SK-N-SH (cell line): ENCODE measurements at regions not wholly inside any gene's neighbourhood (a gene's known extent, or its start where the extent isn't known, plus 50 kb on each side); places are given as distances from the start of the nearest gene placed in this dataset.

Experiments
- CTCF ChIA-PET: fragments of 300-600, 350-600 bp; formaldehyde crosslinking; extraction: SDS; loops from one replicate; lab custom pipeline; 2021; lab: Yijun Ruan, JAX
- POLR2A ChIA-PET: fragments of 350-600 bp; sonication (Branson Sonifier 250); formaldehyde crosslinking; extraction: SDS; loops from one replicate; lab custom pipeline; 2020; ENCODE audit warnings: antibody characterized with exemption, inconsistent platforms; lab: Yijun Ruan, JAX
- DNase-seq: peaks from one replicate; pipeline ENCODE4 v3.0.0; 2012
- H2AFZ ChIP-seq: fragments of 200-600 bp; sonication (generic); 2 replicates; pipeline ENCODE4 v1.8.1; 2016; ENCODE audit warnings: antibody characterized with exemption, mild to moderate bottlenecking, low read depth
- H3F3A ChIP-seq: fragments of 200-600 bp; sonication (generic); replicated peaks from 2 replicates; pipeline ENCODE3; 2016; ENCODE audit warnings: antibody characterized with exemption, mild to moderate bottlenecking; ENCODE audit not compliant: insufficient read depth
- H3K27ac ChIP-seq, 2 experiments: fragments of 200-500 bp in 1 of 2; fragments of 200-600 bp in 1 of 2; sonication (Bioruptor generic) in 1 of 2; sonication (generic), shearing (Covaris generic) in 1 of 2; 2 replicates each; pipeline versions ENCODE4 v1.5.1 to v1.6.1; 2014 to 2016; ENCODE audit warnings: low read depth in 2 of 2, inconsistent platforms in 1 of 2, low read length in 1 of 2, mild to moderate bottlenecking in 1 of 2, mixed read lengths in 1 of 2
- H3K27me3 ChIP-seq: fragments of 200-600 bp; sonication (generic), shearing (Covaris generic); 2 replicates; pipeline ENCODE4 v1.6.1; 2016; ENCODE audit warnings: mixed run types; ENCODE audit not compliant: insufficient read depth
- H3K36me3 ChIP-seq, 2 experiments: fragments of 200-500 bp in 1 of 2; fragments of 200-600 bp in 1 of 2; sonication (Bioruptor generic) in 1 of 2; sonication (generic) in 1 of 2; replicated peaks in 1 of 2; 2 replicates each; pipeline versions ENCODE3 to v1.5.1; 2014 to 2016; ENCODE audit warnings: low read length in 1 of 2, mild to moderate bottlenecking in 1 of 2; ENCODE audit not compliant: insufficient read depth in 2 of 2, control insufficient read depth in 1 of 2
- H3K4me1 ChIP-seq, 2 experiments: fragments of 200-500 bp in 1 of 2; fragments of 200-600 bp in 1 of 2; sonication (Bioruptor generic) in 1 of 2; sonication (generic), shearing (Covaris generic) in 1 of 2; 2 replicates each; pipeline versions ENCODE4 v1.5.1 to v1.6.1; 2014 to 2016; ENCODE audit warnings: low read depth in 1 of 2, low read length in 1 of 2, mixed run types in 1 of 2; ENCODE audit not compliant: insufficient read depth in 2 of 2, control insufficient read depth in 1 of 2
- H3K4me2 ChIP-seq: fragments of 200-600 bp; sonication (generic), shearing (Covaris generic); 2 replicates; pipeline ENCODE4 v1.6.1; 2017; ENCODE audit warnings: mixed run types
- H3K4me3 ChIP-seq, 2 experiments: fragments of 200-500 bp in 1 of 2; fragments of 200-600 bp in 1 of 2; sonication (Bioruptor generic) in 1 of 2; sonication (generic), shearing (Covaris generic) in 1 of 2; 2 replicates each; pipeline versions ENCODE4 v1.5.1 to v1.8.1; 2014 to 2016; ENCODE audit warnings: low read depth in 2 of 2, inconsistent platforms in 1 of 2, low read length in 1 of 2, mild to moderate bottlenecking in 1 of 2, mixed read lengths in 1 of 2, moderate library complexity in 1 of 2
- H3K79me2 ChIP-seq: fragments of 200-600 bp; sonication (generic); 2 replicates; pipeline ENCODE4 v1.8.1; 2017; ENCODE audit warnings: mild to moderate bottlenecking; ENCODE audit not compliant: insufficient read depth
- H3K9ac ChIP-seq: fragments of 200-600 bp; sonication (generic); 2 replicates; pipeline ENCODE4 v1.6.1; 2017; ENCODE audit warnings: mixed run types
- H3K9me2 ChIP-seq: fragments of 200-600 bp; sonication (generic); 2 replicates; pipeline ENCODE4 v1.6.1; 2017; ENCODE audit warnings: mixed run types
- H3K9me3 ChIP-seq: fragments of 200-600 bp; sonication (generic); 2 replicates; pipeline ENCODE4 v1.6.1; 2017; ENCODE audit warnings: mixed run types, mild to moderate bottlenecking, moderate library complexity
- H4K20me1 ChIP-seq: fragments of 200-600 bp; sonication (generic); 2 replicates; pipeline ENCODE4 v1.6.1; 2017; ENCODE audit warnings: mild to moderate bottlenecking, mixed run types; ENCODE audit not compliant: insufficient read depth
- CHD2 ChIP-seq: fragments of 150-350 bp; IDR thresholded peaks from 2 replicates; pipeline ENCODE4 v1.6.1; 2018; ENCODE audit warnings: low read length; ENCODE audit not compliant: partially characterized antibody
- CTCF ChIP-seq: fragments of 200-600 bp; sonication (generic); IDR thresholded peaks from 2 replicates; pipeline ENCODE4 v1.6.1; 2017; ENCODE audit warnings: antibody characterized with exemption, mild to moderate bottlenecking, moderate library complexity
- ELF1 ChIP-seq: IDR thresholded peaks from 2 replicates; pipeline ENCODE4 v1.4.0; 2012
- EP300 ChIP-seq, 2 experiments: IDR thresholded peaks; 2 replicates each; pipeline versions ENCODE4 v1.4.0 to v1.6.1; 2012; ENCODE audit warnings: borderline replicate concordance in 1 of 2, low read depth in 1 of 2, low read length in 1 of 2
- EZH2phosphoT487 ChIP-seq: fragments of 200-600 bp; sonication (generic); IDR thresholded peaks from 2 replicates; pipeline ENCODE4 v1.6.1; 2017; ENCODE audit warnings: low read depth, mixed run types, mild to moderate bottlenecking, antibody characterized with exemption, moderate library complexity, borderline replicate concordance
- FOSL2 ChIP-seq: IDR thresholded peaks from 2 replicates; pipeline ENCODE4 v1.4.0; 2012; ENCODE audit warnings: low read depth, mild to moderate bottlenecking, moderate library complexity, borderline replicate concordance
- FOXM1 ChIP-seq: IDR thresholded peaks from 2 replicates; pipeline ENCODE4 v1.4.0; 2012; ENCODE audit warnings: low read depth, mild to moderate bottlenecking
- GABPA ChIP-seq: IDR thresholded peaks from 2 replicates; pipeline ENCODE4 v1.4.0; 2012; ENCODE audit warnings: low read depth, mild to moderate bottlenecking
- GATA2 ChIP-seq: sonication (generic); formaldehyde crosslinking; IDR thresholded peaks from 2 replicates; pipeline ENCODE4 v1.5.0; 2020; ENCODE audit warnings: mild to moderate bottlenecking, missing genetic modification reagents
- MXI1 ChIP-seq: IDR thresholded peaks from 2 replicates; pipeline ENCODE4 v1.6.1; 2012; ENCODE audit warnings: mild to moderate bottlenecking, low read depth, low read length, improper control_type of control experiment
- POLR2AphosphoS5 ChIP-seq: IDR thresholded peaks from 2 replicates; pipeline ENCODE4 v1.6.1; 2012; ENCODE audit warnings: low read depth, low read length
- RAD21 ChIP-seq: IDR thresholded peaks from 2 replicates; pipeline ENCODE4 v1.6.1; 2012; ENCODE audit warnings: mild to moderate bottlenecking, low read length
- SIN3A ChIP-seq: IDR thresholded peaks from 2 replicates; pipeline ENCODE4 v1.6.1; 2012; ENCODE audit warnings: low read depth, mild to moderate bottlenecking, low read length, moderate library complexity, borderline replicate concordance
- SMC3 ChIP-seq: IDR thresholded peaks from 2 replicates; pipeline ENCODE4 v1.6.1; 2012; ENCODE audit warnings: low read depth, low read length, improper control_type of control experiment
- TAF1 ChIP-seq: IDR thresholded peaks from 2 replicates; pipeline ENCODE4 v1.6.1; 2012; ENCODE audit warnings: low read depth, mild to moderate bottlenecking, low read length, moderate library complexity, borderline replicate concordance
- TEAD4 ChIP-seq: IDR thresholded peaks from 2 replicates; pipeline ENCODE4 v1.4.0; 2012; ENCODE audit warnings: mild to moderate bottlenecking, borderline replicate concordance; ENCODE audit not compliant: insufficient read depth
- USF2 ChIP-seq: fragments of 150-350 bp; IDR thresholded peaks from 2 replicates; pipeline ENCODE4 v1.6.1; 2017; ENCODE audit warnings: antibody characterized with exemption, low read length, low read depth, borderline replicate concordance
- YY1 ChIP-seq: IDR thresholded peaks from 2 replicates; pipeline ENCODE4 v1.4.0; 2012; ENCODE audit warnings: low read depth, mild to moderate bottlenecking
- WGBS: methylation state at CpG from one replicate; pipeline ENCODE4 v1.1.6; 2017; ENCODE audit warnings: low lambda C conversion rate; 5-methylcytosine and 5-hydroxymethylcytosine counted together
- TF ChIP-seq, protein P1 (sequence below): IDR thresholded peaks from 2 replicates; pipeline ENCODE4 v1.4.0; 2012; ENCODE audit warnings: low read depth

DNA sequence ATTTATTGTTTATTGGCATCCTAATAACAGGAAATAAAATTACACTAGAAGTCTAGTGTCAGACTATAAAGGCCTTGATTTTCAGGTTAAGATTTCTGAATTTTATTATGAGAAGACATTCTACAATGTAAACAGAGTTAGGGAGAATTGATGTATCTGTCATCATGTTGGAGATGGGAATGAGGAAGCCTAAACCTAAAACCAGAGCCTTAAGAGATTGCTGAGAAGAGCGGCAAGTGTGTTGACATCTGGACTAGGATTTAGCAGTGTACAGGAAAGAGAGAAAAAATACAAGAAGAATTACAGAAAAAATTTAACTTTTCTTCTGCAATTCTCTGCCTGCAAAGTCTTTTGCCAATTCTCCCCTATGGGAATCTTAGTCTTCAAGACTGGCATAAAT lies 525.5 kb downstream of the NR2F1-AS1 start:
- Histone ChIP-seq H3K9me3 (no peaks in the 10 kb centered on the region), H3K36me3 (no peaks in the 10 kb centered on the region), H4K20me1 (no peaks in the 10 kb centered on the region), H3K27me3 (no peaks in the 10 kb centered on the region), H3K79me2 (no peaks in the 10 kb centered on the region), H3K9ac (no peak overlapping the region), H2AFZ (no peak overlapping the region), H3K9me2 (no peaks in the 10 kb centered on the region), H3F3A (no peaks in the 10 kb centered on the region), H3K4me2 (no peak overlapping the region), H3K4me3 (no peak overlapping the region), H3K4me1 (0 out of 4 replicates have a peak, but pooled peaks cover 0 to 11% of the 10 kb centered on the region in 2 experiments), H3K27ac (no peak overlapping the region)
- WGBS = 100% methylated on average over 1 of the region's 1 CpG
- TF ChIP-seq, protein P1, sequence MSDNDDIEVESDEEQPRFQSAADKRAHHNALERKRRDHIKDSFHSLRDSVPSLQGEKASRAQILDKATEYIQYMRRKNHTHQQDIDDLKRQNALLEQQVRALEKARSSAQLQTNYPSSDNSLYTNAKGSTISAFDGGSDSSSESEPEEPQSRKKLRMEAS = no peak
- POLR2A ChIA-PET = no interaction called here
- CTCF ChIA-PET = no interaction called here
- DNase-seq = no peak

GRCh38 chr5:93054424-93055163 lies 526.4 kb downstream of the NR2F1-AS1 start:
- no peak overlapping the region for H3K27ac ChIP-seq
- POLR2A ChIA-PET = interaction anchor here (0.5 kb wide), 1 partner anchor 367 kb away, joined by 3 read pairs; no protein-coding TSS in a partner anchor
- DNase-seq = no peak

More at GRCh38 chr5:93054424-93055163, 526.4 kb downstream of the NR2F1-AS1 start:
- no peaks in the 10 kb centered on the region for H3K9me2 ChIP-seq
- no peaks in the 10 kb centered on the region for H3K79me2 ChIP-seq
- no peaks in the 10 kb centered on the region for H3K36me3 ChIP-seq
- no peaks in the 10 kb centered on the region for H3K9me3 ChIP-seq
- 0 out of 4 replicates have a peak, but pooled peaks cover 0 to 11% of the 10 kb centered on the region in 2 experiments for H3K4me1 ChIP-seq
- no peak overlapping the region for H3K9ac ChIP-seq
- TF ChIP-seq USF2 = no peak
- no peak for TF ChIP-seq GATA2 (CRISPR knock-in tag)
- no peak for TF ChIP-seq MXI1
- no peak for TF ChIP-seq ELF1
- no peak for TF ChIP-seq TAF1
- TF ChIP-seq EP300 (IDR thresholded peaks at IDR 0.05; ENCODE audit: borderline replicate concordance in 1 of 2, low read depth in 1 of 2, low read length in 1 of 2) = no peak
- no peak for TF ChIP-seq SMC3
- no peak for TF ChIP-seq YY1
- TF ChIP-seq FOXM1 = no peak
- no peak for TF ChIP-seq RAD21
- TF ChIP-seq EZH2phosphoT487 = no peak
- no peak for TF ChIP-seq CTCF
- TF ChIP-seq POLR2AphosphoS5 = no peak
- no peak for TF ChIP-seq TEAD4
- TF ChIP-seq FOSL2 = no peak
- TF ChIP-seq, protein P1 = no peak
- TF ChIP-seq GABPA = no peak
- TF ChIP-seq CHD2 = no peak
- no peak for TF ChIP-seq SIN3A
- TF ChIP-seq, all 33 proteins: peak for 0
- no peak overlapping the region for H3K4me3 ChIP-seq
- no peaks in the 10 kb centered on the region for H3F3A ChIP-seq
- CTCF ChIA-PET = no interaction called here
- H3K4me2 ChIP-seq = no peak overlapping the region
- no peaks in the 10 kb centered on the region for H3K27me3 ChIP-seq
- H2AFZ ChIP-seq = no peak overlapping the region
- 56% methylated on average over 2 of the region's 2 CpGs for WGBS
- H4K20me1 ChIP-seq = no peaks in the 10 kb centered on the region
